ENCODE measurements at regions not wholly inside any gene's neighbourhood (a gene's known extent, or its start where the extent isn't known, plus 50 kb on each side); places are given as distances from the start of the nearest gene placed in this dataset.

- Histone ChIP-seq H3K4me1 (ENCODE audit: control insufficient read depth, extremely low read depth, insufficient read depth, low read length) (peaks cover 18% of the 10 kb centered on the region), H2AFZ (ENCODE audit: control insufficient read depth, low read length) (no peak overlapping the region), H3K9me1 (ENCODE audit: control insufficient read depth, extremely low read depth, insufficient read depth, low read length) (no peaks in the 10 kb centered on the region), H3K4me3 (ENCODE audit: control insufficient read depth in 2 of 3, extremely low read depth in 1 of 3, insufficient read depth in 2 of 3, low read depth in 1 of 3, low read length in 3 of 3) (no peak overlapping the region), H3K4me2 (ENCODE audit: control insufficient read depth, extremely low read depth, insufficient read depth, low read depth, low read length) (no peak overlapping the region), H3K9me3 (ENCODE audit: control insufficient read depth, low read depth, low read length) (no peaks in the 10 kb centered on the region), H3K27me3 (ENCODE audit: control insufficient read depth, extremely low read depth, insufficient read depth, low read length) (no peaks in the 10 kb centered on the region), H3K36me3 (ENCODE audit: control insufficient read depth in 2 of 2, extremely low read depth in 1 of 2, insufficient read depth in 2 of 2, low read length in 2 of 2) (peaks cover 0 to 13% of the 10 kb centered on the region in 2 experiments), H3K79me2 (ENCODE audit: control insufficient read depth, insufficient read depth, low read length) (no peaks in the 10 kb centered on the region), H3K9ac (ENCODE audit: control insufficient read depth, extremely low read depth, insufficient read depth, low read length) (no peak overlapping the region), H3K27ac (ENCODE audit: control insufficient read depth, insufficient read depth, low read length) (no peak overlapping the region), H4K20me1 (ENCODE audit: control insufficient read depth, extremely low read depth, insufficient read depth, low read length) (no peaks in the 10 kb centered on the region)
- no peak for DNase-seq (ENCODE audit: low read depth, low spot score)
- dilution Hi-C loops (cut with MboI; ENCODE audit: extremely low pct_ligation_motif_present, low sequenced_read_pairs): no loop called here
- TF ChIP-seq CTCF (optimal IDR thresholded peaks at IDR 0.05 in 1 of 3, IDR thresholded peaks at IDR 0.05 in 1 of 3, conservative IDR thresholded peaks at IDR 0.05 in 1 of 3; ENCODE audit: extremely low read depth in 1 of 3, insufficient read depth in 2 of 3, low read length in 3 of 3) (no peak), EZH2 (IDR thresholded peaks at IDR 0.05; ENCODE audit: low read length) (no peak)
- FAIRE-seq: no peak
Measured at GRCh38 chr15:62823561-62823960, 219.0 kb upstream of the TPM1 start.

- Histone ChIP-seq H3K4me1 (ENCODE audit: control insufficient read depth, extremely low read depth, insufficient read depth, low read length) (peaks cover 18% of the 10 kb centered on the region), H3K79me2 (ENCODE audit: control insufficient read depth, insufficient read depth, low read length) (no peaks in the 10 kb centered on the region), H3K4me2 (ENCODE audit: control insufficient read depth, extremely low read depth, insufficient read depth, low read depth, low read length) (no peak overlapping the region), H3K9me1 (ENCODE audit: control insufficient read depth, extremely low read depth, insufficient read depth, low read length) (no peaks in the 10 kb centered on the region), H2AFZ (ENCODE audit: control insufficient read depth, low read length) (no peak overlapping the region), H3K27ac (ENCODE audit: control insufficient read depth, insufficient read depth, low read length) (no peak overlapping the region), H3K9me3 (ENCODE audit: control insufficient read depth, low read depth, low read length) (no peaks in the 10 kb centered on the region), H4K20me1 (ENCODE audit: control insufficient read depth, extremely low read depth, insufficient read depth, low read length) (no peaks in the 10 kb centered on the region), H3K27me3 (ENCODE audit: control insufficient read depth, extremely low read depth, insufficient read depth, low read length) (no peaks in the 10 kb centered on the region), H3K9ac (ENCODE audit: control insufficient read depth, extremely low read depth, insufficient read depth, low read length) (no peak overlapping the region), H3K36me3 (ENCODE audit: control insufficient read depth in 2 of 2, extremely low read depth in 1 of 2, insufficient read depth in 2 of 2, low read length in 2 of 2) (peaks cover 0 to 10% of the 10 kb centered on the region in 2 experiments), H3K4me3 (ENCODE audit: control insufficient read depth in 2 of 3, extremely low read depth in 1 of 3, insufficient read depth in 2 of 3, low read depth in 1 of 3, low read length in 3 of 3) (no peak overlapping the region)
- TF ChIP-seq CTCF (optimal IDR thresholded peaks at IDR 0.05 in 1 of 3, IDR thresholded peaks at IDR 0.05 in 1 of 3, conservative IDR thresholded peaks at IDR 0.05 in 1 of 3; ENCODE audit: extremely low read depth in 1 of 3, insufficient read depth in 2 of 3, low read length in 3 of 3): no peak
- TF ChIP-seq EZH2 (IDR thresholded peaks at IDR 0.05; ENCODE audit: low read length): no peak
- no peak for DNase-seq (ENCODE audit: low read depth, low spot score)
- FAIRE-seq: no peak
- dilution Hi-C loops (cut with MboI; ENCODE audit: extremely low pct_ligation_motif_present, low sequenced_read_pairs): no loop called here
Measured at GRCh38 chr15:62824111-62825015, 218.2 kb upstream of the TPM1 start.

All from keratinocyte (primary cell).